COLO668 (cell line): ENCODE measurements at regions not wholly inside any gene's neighbourhood (a gene's known extent, or its start where the extent isn't known, plus 50 kb on each side); places are given as distances from the start of the nearest gene placed in this dataset.

Source experiments
- DNase-seq: peaks from one replicate; lab custom pipeline; 2025; ENCODE audit not compliant: unreplicated experiment; lab: John Stamatoyannopoulos, UW

GRCh38 chr2:221143231-221143630, 428.9 kb downstream of the EPHA4 start:
- DNase-seq: no peak

- no peak for DNase-seq
These were observed 427.2 kb downstream of the EPHA4 start for GRCh38 chr2:221144909-221145308.

- DNase-seq: no peak
These were observed 426.7 kb downstream of the EPHA4 start for GRCh38 chr2:221145396-221145795.

GRCh38 chr2:221153226-221153625, 418.9 kb downstream of the EPHA4 start:
- no peak for DNase-seq

DNA sequence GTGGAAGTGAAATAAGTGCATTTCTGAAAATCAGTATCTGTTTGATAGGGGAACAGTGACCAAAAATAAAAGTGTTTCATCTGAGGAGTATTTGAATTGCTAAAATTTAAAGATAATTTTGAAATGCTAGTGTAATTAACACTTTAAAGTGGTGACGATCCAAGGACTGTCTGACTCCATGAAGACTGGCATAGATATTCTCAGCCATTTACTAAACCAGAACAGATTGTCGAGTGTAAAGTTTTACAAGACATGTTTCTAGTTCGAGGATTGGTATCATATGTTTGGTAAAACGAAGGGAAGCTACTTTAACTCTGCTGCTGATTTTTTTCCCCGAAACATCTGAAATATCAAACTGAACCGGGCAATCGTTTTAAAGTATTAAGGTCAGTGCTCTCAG, 417.9 kb downstream of the EPHA4 start:
- no peak for DNase-seq

DNA sequence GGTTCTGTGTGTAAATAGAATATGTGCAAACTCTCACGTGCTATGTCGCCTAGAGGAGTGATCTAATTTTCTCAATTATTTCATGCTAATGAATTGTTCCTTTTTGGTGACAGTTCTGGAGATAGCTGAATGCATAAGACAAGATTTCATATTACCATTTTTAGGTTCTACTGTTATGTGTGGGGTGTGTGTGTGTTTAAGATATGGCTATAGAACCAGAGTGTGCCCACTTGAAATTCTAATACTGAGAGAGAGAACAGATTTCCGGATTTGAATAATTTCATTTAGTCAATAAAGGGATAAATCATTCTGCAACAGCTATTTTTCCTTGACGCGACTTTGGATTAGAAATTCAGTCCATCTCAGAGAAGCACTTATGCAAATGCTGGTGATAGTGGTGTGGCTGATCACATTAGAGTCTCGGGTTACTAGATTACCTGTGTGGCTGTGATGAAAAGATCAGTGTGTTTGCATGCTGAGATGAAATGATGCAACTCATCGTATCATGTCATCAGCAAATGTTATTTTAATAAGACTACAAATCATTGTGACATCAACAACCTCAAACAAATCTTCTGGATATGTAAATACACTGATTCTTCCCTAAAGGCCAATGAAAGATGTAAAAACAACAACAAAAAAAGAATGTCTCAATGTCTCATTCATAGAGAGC, 415.9 kb downstream of the EPHA4 start:
- DNase-seq: peak; percentile 20

DNA sequence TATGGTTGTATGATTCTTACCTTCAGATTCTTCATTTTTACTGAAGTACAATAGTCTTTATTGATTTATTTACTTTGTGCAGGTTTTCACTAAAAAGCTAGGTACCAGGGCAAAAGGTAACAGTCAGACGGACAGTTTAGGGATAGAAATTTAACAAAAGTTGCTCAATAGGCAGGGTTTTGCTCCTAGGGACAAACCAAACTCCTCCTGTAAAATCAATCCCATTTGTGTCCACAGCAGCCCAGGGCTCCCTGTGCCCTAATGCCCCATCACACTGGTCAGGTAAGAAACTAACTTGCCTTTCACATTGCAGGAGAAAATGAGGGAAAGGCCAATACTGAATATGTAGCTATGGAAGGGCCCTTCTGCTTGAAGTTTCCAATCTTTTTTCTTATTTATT, 410.9 kb downstream of the EPHA4 start:
- DNase-seq: no peak

GRCh38 chr2:221166292-221166691, 405.8 kb downstream of the EPHA4 start:
- DNase-seq: no peak

DNA sequence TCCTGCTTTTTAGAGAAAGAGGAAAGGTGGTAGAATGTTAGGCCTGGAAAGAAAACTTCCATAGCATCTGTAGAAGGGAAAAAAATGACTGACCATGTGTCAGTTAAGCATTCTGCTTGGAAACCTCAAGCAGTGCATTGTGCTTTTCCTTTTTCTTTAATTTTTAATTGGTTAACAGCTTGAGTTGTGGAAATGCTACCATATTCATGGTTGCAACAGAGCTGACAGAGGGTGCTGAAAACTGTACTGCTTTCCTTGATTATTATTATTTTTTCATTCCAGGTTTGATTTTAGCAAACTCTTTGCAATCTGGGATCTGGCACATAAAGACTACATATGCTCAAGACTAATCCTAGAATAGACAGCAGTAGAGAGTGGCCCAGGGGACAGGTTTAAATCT, 404.5 kb downstream of the EPHA4 start:
- no peak for DNase-seq

DNA sequence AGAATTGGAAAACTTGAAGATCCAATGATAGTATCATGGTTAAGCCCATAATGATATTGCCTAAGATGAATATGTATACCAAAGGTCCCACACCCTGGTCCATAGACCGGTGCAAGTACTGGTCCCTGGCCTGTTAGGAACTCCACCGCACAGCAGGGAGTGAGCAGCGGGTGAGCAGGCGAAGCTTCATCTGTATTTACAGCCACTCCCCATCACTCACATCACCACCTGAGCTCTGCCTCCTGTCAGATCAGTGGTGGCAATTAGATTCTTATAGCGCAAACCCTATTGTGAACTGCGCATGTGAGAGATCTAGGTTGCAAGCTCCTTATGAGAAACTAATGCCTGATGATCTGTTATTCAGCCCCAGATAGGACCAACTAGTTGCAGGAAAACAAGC, 402.4 kb downstream of the EPHA4 start:
- DNase-seq: no peak

GRCh38 chr2:221170548-221170947, 401.6 kb downstream of the EPHA4 start:
- no peak for DNase-seq

GRCh38 chr2:221176667-221177066, 395.4 kb downstream of the EPHA4 start:
- DNase-seq: no peak

GRCh38 chr2:221178139-221178538, 394.0 kb downstream of the EPHA4 start:
- DNase-seq: no peak

DNA sequence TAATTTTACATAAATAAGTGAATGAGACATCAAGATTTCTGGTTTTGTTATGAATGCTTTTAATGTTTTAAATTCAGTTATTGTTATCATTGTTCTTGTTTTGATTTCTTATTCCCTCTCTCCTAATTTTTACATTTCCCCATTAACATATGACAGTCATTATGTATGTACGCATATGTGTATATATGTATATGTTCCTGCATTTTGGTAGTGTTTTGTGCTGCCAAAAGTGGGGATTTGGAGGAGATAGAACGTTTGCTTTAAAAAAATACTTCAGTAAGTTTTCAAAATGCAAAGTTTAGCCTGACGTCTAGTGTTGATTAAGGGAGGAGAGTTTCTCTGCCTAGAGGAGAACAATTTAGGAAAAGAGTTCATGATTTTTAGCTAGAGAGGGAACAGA, 385.2 kb downstream of the EPHA4 start:
- DNase-seq: no peak

- DNase-seq: no peak
These were observed 382.6 kb downstream of the EPHA4 start for GRCh38 chr2:221189431-221190067.

- no peak for DNase-seq
These were observed 376.3 kb downstream of the EPHA4 start for GRCh38 chr2:221195829-221196228.

DNA sequence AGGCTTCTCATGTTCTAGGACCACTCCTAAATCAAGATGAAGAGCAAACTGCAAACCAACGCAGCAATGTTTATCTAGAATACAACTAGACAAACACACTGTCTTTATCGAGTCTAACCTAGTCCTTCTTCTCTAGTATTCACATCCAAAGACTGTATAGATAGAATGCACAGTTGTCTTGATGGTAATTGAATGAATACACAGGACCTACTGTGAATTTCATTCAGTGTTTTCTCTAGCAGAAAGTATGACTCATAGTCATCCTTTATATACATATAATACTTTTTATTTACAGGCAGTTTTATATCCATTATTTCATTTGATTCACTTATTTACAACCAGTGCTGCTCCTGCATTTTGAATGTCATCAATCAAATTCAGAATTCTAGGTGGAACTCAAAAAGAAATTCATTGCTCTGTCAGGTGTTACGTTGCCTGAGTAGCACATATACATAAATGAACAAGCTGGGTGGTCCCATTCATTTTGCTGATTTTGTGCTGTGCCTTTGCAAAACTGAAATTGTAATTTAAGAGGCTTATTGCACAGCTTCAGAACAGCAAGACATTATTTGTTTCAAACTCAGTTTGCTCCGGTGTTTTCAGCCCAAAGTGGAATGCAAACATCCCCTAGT, 374.8 kb downstream of the EPHA4 start:
- no peak for DNase-seq

DNA sequence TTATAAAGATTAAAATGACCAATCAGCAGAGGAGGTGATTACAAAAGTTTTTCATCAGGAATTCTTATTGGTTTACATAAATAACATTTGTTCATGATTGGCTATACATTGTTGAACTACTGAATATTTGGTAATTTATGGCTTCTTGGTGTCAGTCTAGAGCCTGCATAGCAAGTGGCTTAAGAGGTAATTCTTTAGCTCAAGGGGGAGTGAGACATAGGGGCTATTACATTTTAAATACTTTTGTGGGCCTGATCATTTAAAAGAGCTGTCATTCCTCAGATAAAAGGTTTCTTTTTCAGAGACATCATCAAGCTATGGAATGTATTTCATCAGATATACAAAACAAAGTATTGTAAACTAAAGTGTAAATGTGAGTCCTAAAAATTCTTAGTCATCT, 373.8 kb downstream of the EPHA4 start:
- DNase-seq: no peak

DNA sequence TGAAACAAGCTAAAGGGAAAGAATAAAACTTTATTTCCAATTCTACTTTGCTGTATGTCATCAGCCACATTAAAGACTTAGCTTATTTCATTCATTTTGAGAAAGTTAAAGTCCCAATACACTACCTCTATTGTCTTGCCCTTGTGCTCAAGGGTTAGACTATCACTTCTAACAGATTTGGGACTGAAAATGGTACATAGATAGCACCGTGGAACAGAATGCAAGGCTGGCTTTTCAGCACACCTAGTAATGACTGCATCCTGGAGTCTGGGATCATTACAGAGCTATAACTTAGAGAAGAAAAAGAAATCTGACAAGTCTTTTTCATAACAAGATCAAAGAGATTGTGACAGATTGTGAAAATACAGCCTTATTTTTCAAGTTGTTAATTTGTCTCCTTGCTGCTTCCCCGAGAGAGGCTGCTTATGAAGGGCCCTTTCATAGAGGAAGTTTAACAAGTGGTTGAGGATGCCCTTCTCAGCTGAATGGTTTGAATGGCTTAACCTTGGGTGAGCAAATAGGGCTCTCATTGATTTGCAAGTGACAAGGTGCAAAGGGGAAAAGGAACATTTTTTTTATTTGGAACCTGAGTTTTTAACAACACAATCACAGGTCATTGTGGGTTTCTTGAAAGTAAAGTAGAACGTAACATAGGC, 371.8 kb downstream of the EPHA4 start:
- DNase-seq: no peak

DNA sequence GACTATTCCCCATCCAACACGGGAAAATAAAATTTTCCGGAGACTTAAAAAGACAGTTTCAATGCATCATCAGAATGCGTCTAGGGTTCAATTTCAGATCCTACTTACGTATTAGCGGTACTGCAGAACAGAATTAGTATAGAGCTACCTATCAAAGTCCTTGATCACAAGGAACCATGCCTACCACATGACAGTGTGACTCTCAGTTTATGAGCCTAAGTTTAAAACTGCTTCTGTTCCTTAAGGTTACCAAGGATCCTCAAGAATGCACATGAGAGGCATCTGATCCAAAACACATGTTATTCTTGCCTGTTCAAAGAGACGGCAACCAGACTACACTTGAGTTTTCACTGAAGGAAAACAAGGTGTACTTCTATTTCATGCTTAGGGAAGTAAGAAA, 369.7 kb downstream of the EPHA4 start:
- no peak for DNase-seq

DNA sequence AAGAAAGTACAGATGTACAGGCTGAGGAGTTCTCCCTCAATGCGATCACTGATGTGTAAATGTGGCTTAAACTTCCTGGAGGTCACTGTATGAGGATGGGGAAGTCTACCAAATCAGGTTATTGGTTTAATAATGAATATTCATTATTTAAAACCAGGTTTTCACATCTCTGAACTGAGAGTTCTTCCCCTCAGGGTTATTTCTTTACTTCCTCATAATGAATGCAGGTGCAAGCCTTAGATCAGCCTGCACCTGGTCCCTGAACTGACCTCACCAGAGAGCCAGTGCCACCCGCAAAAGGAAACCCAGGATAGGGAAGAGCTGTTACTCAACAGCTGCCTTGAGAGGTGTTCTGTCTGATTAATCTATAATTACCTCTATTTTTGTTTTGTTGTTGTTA, 369.0 kb downstream of the EPHA4 start:
- DNase-seq: peak; percentile 73

DNA sequence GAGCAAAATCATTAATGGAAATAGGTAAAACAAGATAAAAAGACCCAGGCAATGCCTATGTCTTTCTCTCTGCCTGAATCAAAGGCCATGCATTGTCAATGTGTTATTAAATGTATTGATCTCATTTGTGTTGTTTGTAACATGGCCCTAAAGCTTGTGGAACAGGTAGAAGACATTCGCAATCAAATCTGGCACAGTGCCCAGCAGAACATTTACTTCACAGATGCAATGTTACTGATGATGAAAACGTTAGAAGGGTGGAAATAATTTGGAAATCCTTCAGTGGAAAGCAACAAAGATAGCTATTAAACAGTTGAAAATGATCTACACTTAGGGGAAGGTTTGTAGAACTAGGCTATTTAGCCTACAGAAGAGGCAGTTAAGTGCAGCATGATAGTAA, 368.2 kb downstream of the EPHA4 start:
- peak; percentile 79 for DNase-seq
